Liver (tissue), 8 donors: ENCODE measurements at regions not wholly inside any gene's neighbourhood (a gene's known extent, or its start where the extent isn't known, plus 50 kb on each side); places are given as distances from the start of the nearest gene placed in this dataset.
A peak's percentile ranks its signal among the peaks of the same experiment; 100 is the strongest.

Experiments used
- DNase-seq: peaks from one replicate; pipeline ENCODE4 v3.0.0-alpha.2; 2017; ENCODE audit warnings: low spot score
- H3K27ac ChIP-seq, 2 donors: one replicate each; pipeline ENCODE4 v1.7.0; 2013; ENCODE audit warnings: inconsistent platforms in 2 of 2, low read length in 2 of 2, control low read depth in 1 of 2, low read depth in 1 of 2, mild to moderate bottlenecking in 1 of 2
- H3K27me3 ChIP-seq, 4 donors: one replicate each; pipeline versions ENCODE4 v1.6.1 to v1.7.0; 2013; ENCODE audit warnings: low read length in 3 of 4, inconsistent platforms in 1 of 4, mild to moderate bottlenecking in 1 of 4, moderate library complexity in 1 of 4; ENCODE audit not compliant: control insufficient read depth in 4 of 4, insufficient read depth in 4 of 4
- H3K36me3 ChIP-seq, 4 donors: one replicate each; pipeline versions ENCODE4 v1.6.1 to v1.7.0; 2013; ENCODE audit warnings: low read length in 3 of 4, mild to moderate bottlenecking in 3 of 4, low read depth in 1 of 4, moderate library complexity in 1 of 4; ENCODE audit not compliant: control insufficient read depth in 4 of 4, insufficient read depth in 3 of 4
- H3K4me1 ChIP-seq, 4 donors: one replicate each; pipeline versions ENCODE4 v1.6.1 to v1.7.0; 2013; ENCODE audit warnings: low read length in 3 of 4, mild to moderate bottlenecking in 3 of 4, moderate library complexity in 1 of 4; ENCODE audit not compliant: control insufficient read depth in 4 of 4, insufficient read depth in 4 of 4
- H3K4me3 ChIP-seq, 3 donors: one replicate each; pipeline versions ENCODE4 v1.6.1 to v1.7.0; 2013; ENCODE audit warnings: low read length in 3 of 3, control low read depth in 1 of 3, low read depth in 1 of 3, mild to moderate bottlenecking in 1 of 3
- H3K9ac ChIP-seq, 2 donors: one replicate each; pipeline ENCODE4 v1.7.0; 2013; ENCODE audit warnings: low read length in 2 of 2, mild to moderate bottlenecking in 2 of 2, moderate library complexity in 2 of 2, control low read depth in 1 of 2, low read depth in 1 of 2
- H3K9me3 ChIP-seq, 4 donors: one replicate each; pipeline versions ENCODE4 v1.6.1 to v1.7.0; 2013; ENCODE audit warnings: low read length in 3 of 4; ENCODE audit not compliant: control insufficient read depth in 4 of 4
- CTCF ChIP-seq: fragments of 150-350 bp; IDR thresholded peaks from 2 replicates; pipeline ENCODE4 v1.5.1; 2017; ENCODE audit warnings: improper control_type of control experiment, low read depth, low read length; ENCODE audit not compliant: missing input control
- EGR1 ChIP-seq, 2 donors: IDR thresholded peaks; 2 replicates each; pipeline ENCODE4 v1.6.1; 2016 to 2018; ENCODE audit warnings: antibody characterized with exemption in 2 of 2, low read depth in 2 of 2
- FOXA1 ChIP-seq: IDR thresholded peaks from 2 replicates; pipeline ENCODE4 v1.6.1; 2016; ENCODE audit warnings: antibody characterized with exemption
- GABPA ChIP-seq, 2 donors: IDR thresholded peaks in 1 of 2; conservative IDR thresholded peaks in 1 of 2; 2 replicates each; pipeline ENCODE4 v1.6.1; 2016; ENCODE audit warnings: antibody characterized with exemption in 2 of 2, mild to moderate bottlenecking in 1 of 2, moderate library complexity in 1 of 2
- HNF4A ChIP-seq, 2 donors: conservative IDR thresholded peaks; 2 replicates each; pipeline ENCODE4 v1.6.1; 2016; ENCODE audit warnings: antibody characterized with exemption in 2 of 2, mild to moderate bottlenecking in 2 of 2
- HNF4G ChIP-seq: IDR thresholded peaks from 2 replicates; pipeline ENCODE4 v1.6.1; 2016; ENCODE audit warnings: antibody characterized with exemption
- JUND ChIP-seq, 2 donors: IDR thresholded peaks; 2 replicates each; pipeline ENCODE4 v1.6.1; 2016; ENCODE audit warnings: antibody characterized with exemption in 2 of 2
- RAD21 ChIP-seq, 2 donors: IDR thresholded peaks; 2 replicates each; pipeline ENCODE4 v1.6.1; 2016; ENCODE audit warnings: antibody characterized with exemption in 2 of 2, mild to moderate bottlenecking in 2 of 2
- REST ChIP-seq: IDR thresholded peaks from 2 replicates; pipeline ENCODE4 v1.6.1; 2016; ENCODE audit warnings: antibody characterized with exemption, mild to moderate bottlenecking
- TAF1 ChIP-seq: conservative IDR thresholded peaks from 2 replicates; pipeline ENCODE4 v1.6.1; 2016; ENCODE audit warnings: antibody characterized with exemption, mild to moderate bottlenecking
- WGBS: extraction: QIAGEN DNeasy Blood & Tissue Kit; methylation state at CpG from one replicate; pipeline ENCODE4 v1.1.7; 2013; 5-methylcytosine and 5-hydroxymethylcytosine counted together
- TF ChIP-seq, protein P1 (sequence below): IDR thresholded peaks from 2 replicates; pipeline ENCODE4 v1.6.1; 2016; ENCODE audit warnings: antibody characterized with exemption
- TF ChIP-seq, protein P2 (sequence below): IDR thresholded peaks from 2 replicates; pipeline ENCODE4 v1.6.1; 2016; ENCODE audit warnings: antibody characterized with exemption
- TF ChIP-seq, protein P3 (sequence below): IDR thresholded peaks from 2 replicates; pipeline ENCODE4 v1.6.1; 2016; ENCODE audit warnings: antibody characterized with exemption
- donor health status: healthy.
- donor health status: healthy.
- donor health status: healthy.
- donor health status: healthy.
- donor health status: healthy.

GRCh38 chr16:47806309-47806847 lies 345.2 kb downstream of the PHKB start:
- no peaks in the 10 kb centered on the region for H3K9me3 ChIP-seq
- H3K36me3 ChIP-seq: no peaks in the 10 kb centered on the region
- 86% methylated on average over 10 of the region's 10 CpGs for WGBS
- no peak overlapping the region for H3K4me3 ChIP-seq
- H3K27ac ChIP-seq: no peak overlapping the region
- TF ChIP-seq, protein P1, sequence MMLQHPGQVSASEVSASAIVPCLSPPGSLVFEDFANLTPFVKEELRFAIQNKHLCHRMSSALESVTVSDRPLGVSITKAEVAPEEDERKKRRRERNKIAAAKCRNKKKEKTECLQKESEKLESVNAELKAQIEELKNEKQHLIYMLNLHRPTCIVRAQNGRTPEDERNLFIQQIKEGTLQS: no peak
- TF ChIP-seq, protein P2, sequence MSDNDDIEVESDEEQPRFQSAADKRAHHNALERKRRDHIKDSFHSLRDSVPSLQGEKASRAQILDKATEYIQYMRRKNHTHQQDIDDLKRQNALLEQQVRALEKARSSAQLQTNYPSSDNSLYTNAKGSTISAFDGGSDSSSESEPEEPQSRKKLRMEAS: no peak
- TF ChIP-seq HNF4G (no peak), FOXA1 (no peak), EGR1 (IDR thresholded peaks at IDR 0.05; ENCODE audit: low read depth in 2 of 2) (no peak), JUND (IDR thresholded peaks at IDR 0.05) (no peak), TAF1 (no peak), HNF4A (conservative IDR thresholded peaks at IDR 0.05) (no peak), RAD21 (IDR thresholded peaks at IDR 0.05) (no peak)
- TF ChIP-seq, protein P3, sequence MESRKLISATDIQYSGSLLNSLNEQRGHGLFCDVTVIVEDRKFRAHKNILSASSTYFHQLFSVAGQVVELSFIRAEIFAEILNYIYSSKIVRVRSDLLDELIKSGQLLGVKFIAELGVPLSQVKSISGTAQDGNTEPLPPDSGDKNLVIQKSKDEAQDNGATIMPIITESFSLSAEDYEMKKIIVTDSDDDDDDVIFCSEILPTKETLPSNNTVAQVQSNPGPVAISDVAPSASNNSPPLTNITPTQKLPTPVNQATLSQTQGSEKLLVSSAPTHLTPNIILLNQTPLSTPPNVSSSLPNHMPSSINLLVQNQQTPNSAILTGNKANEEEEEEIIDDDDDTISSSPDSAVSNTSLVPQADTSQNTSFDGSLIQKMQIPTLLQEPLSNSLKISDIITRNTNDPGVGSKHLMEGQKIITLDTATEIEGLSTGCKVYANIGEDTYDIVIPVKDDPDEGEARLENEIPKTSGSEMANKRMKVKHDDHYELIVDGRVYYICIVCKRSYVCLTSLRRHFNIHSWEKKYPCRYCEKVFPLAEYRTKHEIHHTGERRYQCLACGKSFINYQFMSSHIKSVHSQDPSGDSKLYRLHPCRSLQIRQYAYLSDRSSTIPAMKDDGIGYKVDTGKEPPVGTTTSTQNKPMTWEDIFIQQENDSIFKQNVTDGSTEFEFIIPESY: no peak
- H3K9ac ChIP-seq: no peak overlapping the region
- no peak for DNase-seq
- no peaks in the 10 kb centered on the region for H3K4me1 ChIP-seq
- no peaks in the 10 kb centered on the region for H3K27me3 ChIP-seq

DNA sequence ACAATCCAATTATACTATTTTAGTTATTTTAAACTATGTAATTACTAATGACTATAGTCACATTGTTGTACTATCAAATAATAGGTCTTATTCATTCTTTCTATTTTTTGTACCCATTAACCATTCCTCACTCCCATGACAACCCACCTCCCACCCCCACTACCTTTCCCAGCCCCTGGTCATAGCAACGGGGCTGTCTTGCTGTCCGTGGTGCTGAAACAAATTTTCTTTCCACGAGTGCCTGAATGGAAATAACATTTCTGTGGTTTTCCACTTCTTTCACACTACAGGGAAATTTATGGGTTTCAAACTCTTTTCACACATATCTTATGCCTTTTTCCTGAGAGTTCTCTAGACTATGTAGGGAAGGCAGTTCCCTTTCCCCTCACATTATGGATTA lies 326.6 kb downstream of the PHKB start:
- peaks cover 0 to 13% (median 9%) of the 10 kb centered on the region in 4 donors for H3K9me3 ChIP-seq
- TF ChIP-seq GABPA (IDR thresholded peaks at IDR 0.05 in 1 of 2, conservative IDR thresholded peaks at IDR 0.05 in 1 of 2) (no peak), FOXA1 (no peak), RAD21 (IDR thresholded peaks at IDR 0.05) (no peak), CTCF (no peak), REST (peak; percentile 96)
- TF ChIP-seq, protein P1: no peak
- no peak overlapping the region for H3K9ac ChIP-seq
- DNase-seq: no peak
- no peaks in the 10 kb centered on the region for H3K36me3 ChIP-seq
- 23% methylated on average over 3 of the region's 3 CpGs for WGBS
- H3K27ac ChIP-seq: no peak overlapping the region
- no peaks in the 10 kb centered on the region for H3K4me1 ChIP-seq
- no peak overlapping the region for H3K4me3 ChIP-seq
- no peaks in the 10 kb centered on the region for H3K27me3 ChIP-seq
